Tongue (tissue), 1 donor: ENCODE measurements at regions not wholly inside any gene's neighbourhood (a gene's known extent, or its start where the extent isn't known, plus 50 kb on each side); places are given as distances from the start of the nearest gene placed in this dataset.
A peak's percentile ranks its signal among the peaks of the same experiment; 100 is the strongest.
"Not testable (repeated sequence)": the region's sequence is repeated elsewhere in the genome, so short reads cannot be mapped to it uniquely, and the experiment has no call there.

Experiments used
- DNase-seq: peaks from one replicate; pipeline ENCODE4 v3.0.0-alpha.2; 2015

GRCh38 chr3:5357089-5357488 is 169.6 kb downstream of the EDEM1 start:
- no peak for DNase-seq

GRCh38 chr3:5358911-5359310 is 171.4 kb downstream of the EDEM1 start:
- DNase-seq = no peak

GRCh38 chr3:5360453-5360852 is 172.9 kb downstream of the EDEM1 start:
- no peak for DNase-seq

- DNase-seq = no peak
Measured at GRCh38 chr3:5366746-5367145, 179.2 kb downstream of the EDEM1 start.

GRCh38 chr3:5371555-5371954 is 184.0 kb downstream of the EDEM1 start:
- DNase-seq = not testable (repeated sequence)

GRCh38 chr3:5376761-5377160 is 189.3 kb downstream of the EDEM1 start:
- DNase-seq = no peak

- DNase-seq = not testable (repeated sequence)
Measured at GRCh38 chr3:5379266-5379665, 191.8 kb downstream of the EDEM1 start.

GRCh38 chr3:5383486-5384263 is 196.2 kb downstream of the EDEM1 start:
- not testable (repeated sequence) for DNase-seq

- DNase-seq = no peak
Measured at GRCh38 chr3:5384557-5385236, 197.2 kb downstream of the EDEM1 start.

- DNase-seq = no peak
Measured at GRCh38 chr3:5388091-5388490, 200.6 kb downstream of the EDEM1 start.

- no peak for DNase-seq
Measured at GRCh38 chr3:5389057-5389456, 201.6 kb downstream of the EDEM1 start.

- DNase-seq = no peak
Measured at GRCh38 chr3:5390221-5390620, 202.7 kb downstream of the EDEM1 start.

GRCh38 chr3:5390936-5391625 is 203.6 kb downstream of the EDEM1 start:
- DNase-seq = no peak

GRCh38 chr3:5401002-5401401 is 213.5 kb downstream of the EDEM1 start:
- DNase-seq = no peak

- DNase-seq = no peak
Measured at GRCh38 chr3:5404718-5405117, 217.2 kb downstream of the EDEM1 start.

GRCh38 chr3:5411786-5412185 is 224.3 kb downstream of the EDEM1 start:
- peak; percentile 49 for DNase-seq

GRCh38 chr3:5423076-5423475 is 235.6 kb downstream of the EDEM1 start:
- peak; percentile 26 for DNase-seq

GRCh38 chr3:5423523-5423922 is 236.0 kb downstream of the EDEM1 start:
- peak; percentile 24 for DNase-seq

- no peak for DNase-seq
Measured at GRCh38 chr3:5425371-5425770, 237.9 kb downstream of the EDEM1 start.

- DNase-seq = peak; percentile 90
Measured at GRCh38 chr3:5426094-5426883, 238.8 kb downstream of the EDEM1 start.

GRCh38 chr3:5427021-5427420 is 239.5 kb downstream of the EDEM1 start:
- no peak for DNase-seq

GRCh38 chr3:5427938-5428337 is 240.4 kb downstream of the EDEM1 start:
- DNase-seq = no peak
